DND-41 (cell line): ENCODE measurements at regions not wholly inside any gene's neighbourhood (a gene's known extent, or its start where the extent isn't known, plus 50 kb on each side); places are given as distances from the start of the nearest gene placed in this dataset.
A peak's percentile ranks its signal among the peaks of the same experiment; 100 is the strongest.

ENCODE experiments used
- ATAC-seq: fragments of 200-7000 bp; cut with Tn5 transposase; 3 replicates; pipeline ENCODE4 v1.9.1; 2021; ENCODE audit warnings: low read depth; ENCODE audit not compliant: insufficient read depth
- DNase-seq: peaks from one replicate; pipeline ENCODE4 v3.0.0-alpha.2; 2020
- H2AFZ ChIP-seq: 2 replicates; pipeline ENCODE4 v1.6.0; 2012; ENCODE audit warnings: low read depth, low read length
- H3K27ac ChIP-seq: 2 replicates; pipeline ENCODE4 v1.5.1; 2012; ENCODE audit warnings: low read length, inconsistent platforms
- H3K27me3 ChIP-seq: fragments of 200-600 bp; sonication (generic); 2 replicates; pipeline ENCODE4 v1.6.0; 2012; ENCODE audit warnings: low read length, mild to moderate bottlenecking, inconsistent platforms; ENCODE audit not compliant: insufficient read depth, poor library complexity
- H3K36me3 ChIP-seq: 2 replicates; pipeline ENCODE4 v1.5.1; 2012; ENCODE audit warnings: low read length, inconsistent platforms; ENCODE audit not compliant: insufficient read depth
- H3K4me1 ChIP-seq: 2 replicates; pipeline ENCODE4 v1.5.1; 2012; ENCODE audit warnings: mild to moderate bottlenecking, low read length; ENCODE audit not compliant: insufficient read depth
- H3K4me2 ChIP-seq: 2 replicates; pipeline ENCODE4 v1.6.0; 2012; ENCODE audit warnings: mild to moderate bottlenecking, moderate library complexity, low read length, inconsistent platforms; ENCODE audit not compliant: insufficient read depth
- H3K4me3 ChIP-seq, 2 experiments: fragments of 200-600 bp in 1 of 2; shearing (Covaris generic) in 1 of 2; 2 replicates each; pipeline ENCODE4 v1.5.1; 2012 to 2016; ENCODE audit warnings: inconsistent platforms in 2 of 2, low read length in 2 of 2, mild to moderate bottlenecking in 2 of 2, low read depth in 1 of 2, moderate library complexity in 1 of 2
- H3K79me2 ChIP-seq: 2 replicates; pipeline ENCODE4 v1.6.0; 2012; ENCODE audit warnings: low read length, inconsistent platforms; ENCODE audit not compliant: insufficient read depth
- H3K9ac ChIP-seq: 2 replicates; pipeline ENCODE4 v1.6.0; 2012; ENCODE audit warnings: low read depth, mild to moderate bottlenecking, inconsistent platforms, low read length, moderate library complexity
- H3K9me3 ChIP-seq: 2 replicates; pipeline ENCODE4 v1.5.1; 2012; ENCODE audit warnings: low read length, moderate library complexity, mild to moderate bottlenecking, inconsistent platforms; ENCODE audit not compliant: insufficient read depth, severe bottlenecking
- H4K20me1 ChIP-seq: 2 replicates; pipeline ENCODE4 v1.6.0; 2012; ENCODE audit warnings: low read length; ENCODE audit not compliant: insufficient read depth
- EZH2 ChIP-seq: IDR thresholded peaks from 3 replicates; pipeline ENCODE4 v1.6.1; 2012; ENCODE audit warnings: borderline replicate concordance, low read depth, mild to moderate bottlenecking, moderate library complexity, low read length, inconsistent platforms; ENCODE audit not compliant: severe bottlenecking
- TF ChIP-seq, protein P1 (sequence below): IDR thresholded peaks from 2 replicates; pipeline ENCODE4 v1.5.1; 2012; ENCODE audit warnings: borderline replicate concordance, low read length, moderate library complexity, mild to moderate bottlenecking; ENCODE audit not compliant: poor library complexity, severe bottlenecking; ENCODE audit errors: extremely low read depth

DNA sequence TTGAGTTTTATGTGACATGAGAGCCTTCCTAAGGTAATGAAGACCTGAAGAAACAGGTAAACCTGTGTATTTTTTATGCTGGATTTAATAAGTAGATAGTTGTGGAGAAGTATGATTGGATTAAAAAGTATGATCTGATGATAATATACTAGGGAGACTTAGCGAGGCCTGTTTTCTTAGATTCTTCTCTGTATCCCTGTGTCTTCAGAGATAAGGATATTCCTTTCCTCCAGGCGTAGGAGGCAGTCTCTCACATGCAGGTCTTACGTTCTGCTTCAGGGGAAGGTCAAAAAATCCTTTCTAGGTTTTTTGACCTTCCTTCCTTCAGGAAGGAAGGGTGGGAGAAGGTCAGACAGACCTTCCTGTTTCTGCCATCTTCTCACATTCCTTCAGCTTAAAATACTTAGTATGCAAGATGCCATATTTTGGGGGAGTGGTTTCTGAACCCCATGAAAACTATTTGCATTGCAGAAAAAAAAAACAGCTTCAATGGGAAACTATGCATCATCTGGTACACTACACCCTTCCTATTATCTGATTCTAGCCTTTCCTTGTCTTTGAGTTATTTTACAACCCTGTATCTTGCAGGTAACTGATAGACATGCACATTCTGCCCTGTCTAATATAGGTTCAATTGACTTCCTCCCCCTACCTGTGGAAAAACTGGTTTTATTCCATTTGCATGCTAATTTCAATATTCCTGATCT is 57.3 kb upstream of the ZNF608 start:
- no peak overlapping the region for H3K4me2 ChIP-seq
- ATAC-seq = no peak
- TF ChIP-seq EZH2 = no peak
- TF ChIP-seq, protein P1, sequence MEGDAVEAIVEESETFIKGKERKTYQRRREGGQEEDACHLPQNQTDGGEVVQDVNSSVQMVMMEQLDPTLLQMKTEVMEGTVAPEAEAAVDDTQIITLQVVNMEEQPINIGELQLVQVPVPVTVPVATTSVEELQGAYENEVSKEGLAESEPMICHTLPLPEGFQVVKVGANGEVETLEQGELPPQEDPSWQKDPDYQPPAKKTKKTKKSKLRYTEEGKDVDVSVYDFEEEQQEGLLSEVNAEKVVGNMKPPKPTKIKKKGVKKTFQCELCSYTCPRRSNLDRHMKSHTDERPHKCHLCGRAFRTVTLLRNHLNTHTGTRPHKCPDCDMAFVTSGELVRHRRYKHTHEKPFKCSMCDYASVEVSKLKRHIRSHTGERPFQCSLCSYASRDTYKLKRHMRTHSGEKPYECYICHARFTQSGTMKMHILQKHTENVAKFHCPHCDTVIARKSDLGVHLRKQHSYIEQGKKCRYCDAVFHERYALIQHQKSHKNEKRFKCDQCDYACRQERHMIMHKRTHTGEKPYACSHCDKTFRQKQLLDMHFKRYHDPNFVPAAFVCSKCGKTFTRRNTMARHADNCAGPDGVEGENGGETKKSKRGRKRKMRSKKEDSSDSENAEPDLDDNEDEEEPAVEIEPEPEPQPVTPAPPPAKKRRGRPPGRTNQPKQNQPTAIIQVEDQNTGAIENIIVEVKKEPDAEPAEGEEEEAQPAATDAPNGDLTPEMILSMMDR = no peak
- H3K4me3 ChIP-seq = no peak overlapping the region
- H3K79me2 ChIP-seq = no peaks in the 10 kb centered on the region
- H2AFZ ChIP-seq = no peak overlapping the region
- H3K4me1 ChIP-seq = no peaks in the 10 kb centered on the region; the same call in 1 of the 2 replicates
- no peaks in the 10 kb centered on the region for H3K9me3 ChIP-seq
- DNase-seq = no peak
- no peaks in the 10 kb centered on the region for H3K36me3 ChIP-seq
- H3K9ac ChIP-seq = no peak overlapping the region
- no peaks in the 10 kb centered on the region for H4K20me1 ChIP-seq
- no peaks in the 10 kb centered on the region for H3K27me3 ChIP-seq
- no peak overlapping the region for H3K27ac ChIP-seq

GRCh38 chr5:124806026-124806372 is 59.6 kb upstream of the ZNF608 start:
- Histone ChIP-seq H3K4me2 (no peak overlapping the region), H3K4me3 (no peak overlapping the region), H3K4me1 (no peaks in the 10 kb centered on the region; the same call in 1 of the 2 replicates), H3K27ac (no peak overlapping the region), H4K20me1 (no peaks in the 10 kb centered on the region), H3K9me3 (no peaks in the 10 kb centered on the region), H3K9ac (no peak overlapping the region), H3K36me3 (no peaks in the 10 kb centered on the region), H3K79me2 (no peaks in the 10 kb centered on the region), H2AFZ (no peak overlapping the region; the same call in 1 of the 2 replicates), H3K27me3 (no peaks in the 10 kb centered on the region)
- TF ChIP-seq, protein P1 = no peak
- no peak for TF ChIP-seq EZH2
- ATAC-seq (no peak), DNase-seq (no peak)

- H3K4me1 ChIP-seq = no peaks in the 10 kb centered on the region; the same call in 1 of the 2 replicates
- TF ChIP-seq, protein P1 = no peak
- TF ChIP-seq EZH2 = no peak
- DNase-seq (no peak), ATAC-seq (no peak)
- no peak overlapping the region for H3K4me3 ChIP-seq
- H3K9me3 ChIP-seq = no peaks in the 10 kb centered on the region
- H3K79me2 ChIP-seq = no peaks in the 10 kb centered on the region
- no peaks in the 10 kb centered on the region for H3K36me3 ChIP-seq
- no peaks in the 10 kb centered on the region for H3K27me3 ChIP-seq
- H2AFZ ChIP-seq = peak overlapping the region; percentile 50; the same call in 1 of the 2 replicates
- H3K27ac ChIP-seq = no peak overlapping the region
- H3K9ac ChIP-seq = no peak overlapping the region
- no peak overlapping the region for H3K4me2 ChIP-seq
- H4K20me1 ChIP-seq = no peaks in the 10 kb centered on the region
These were observed 60.1 kb upstream of the ZNF608 start for GRCh38 chr5:124806373-124807077.
